Loucy (cell line): ENCODE measurements at regions not wholly inside any gene's neighbourhood (a gene's known extent, or its start where the extent isn't known, plus 50 kb on each side); places are given as distances from the start of the nearest gene placed in this dataset.

Experiments
- CTCF ChIP-seq: fragments of 200-600 bp; sonication (generic); conservative IDR thresholded peaks from 2 replicates; pipeline ENCODE4 v1.5.1; 2014; ENCODE audit warnings: mild to moderate bottlenecking, antibody characterized with exemption, low read length
- EZH2phosphoT487 ChIP-seq: fragments of 200-600 bp; IDR thresholded peaks from 2 replicates; pipeline ENCODE4 v1.6.1; 2018; ENCODE audit warnings: antibody characterized with exemption, mild to moderate bottlenecking, moderate library complexity, borderline replicate concordance

- no peak for TF ChIP-seq CTCF
- TF ChIP-seq EZH2phosphoT487, result no peak
Measured at GRCh38 chr14:42508209-42508946, 901.7 kb downstream of the LRFN5 start.
